Neuronal stem cell (in vitro differentiated cells): ENCODE measurements at regions not wholly inside any gene's neighbourhood (a gene's known extent, or its start where the extent isn't known, plus 50 kb on each side); places are given as distances from the start of the nearest gene placed in this dataset.

Source experiments
- DNase-seq: peaks from one replicate; pipeline ENCODE4 v3.0.0-alpha.2; 2013; ENCODE audit warnings: low spot score
- H2AFZ ChIP-seq: one replicate; pipeline ENCODE4 v1.6.1; 2013; ENCODE audit warnings: mild to moderate bottlenecking, low read length, inconsistent platforms
- H2AK5ac ChIP-seq: 2 replicates; pipeline ENCODE4 v1.6.1; 2013; ENCODE audit warnings: low read depth, mild to moderate bottlenecking, inconsistent platforms, low read length, moderate library complexity, mixed read lengths
- H2BK120ac ChIP-seq: 2 replicates; pipeline ENCODE4 v1.6.1; 2013; ENCODE audit warnings: low read depth, mild to moderate bottlenecking, inconsistent platforms, low read length, moderate library complexity, mixed read lengths
- H2BK12ac ChIP-seq: one replicate; pipeline ENCODE4 v1.6.1; 2013; ENCODE audit warnings: low read length, inconsistent platforms
- H2BK15ac ChIP-seq: 2 replicates; pipeline ENCODE4 v1.6.1; 2013; ENCODE audit warnings: mild to moderate bottlenecking, low read length, inconsistent platforms, mixed read lengths
- H2BK5ac ChIP-seq: one replicate; pipeline ENCODE4 v1.6.1; 2013; ENCODE audit warnings: inconsistent platforms, mild to moderate bottlenecking, low read length, moderate library complexity
- H3K14ac ChIP-seq: one replicate; pipeline ENCODE4 v1.6.1; 2013; ENCODE audit warnings: low read length, inconsistent platforms
- H3K18ac ChIP-seq: 2 replicates; pipeline ENCODE4 v1.6.1; 2013; ENCODE audit warnings: low read length, inconsistent platforms
- H3K23ac ChIP-seq: 2 replicates; pipeline ENCODE4 v1.6.1; 2013; ENCODE audit warnings: low read depth, mild to moderate bottlenecking, mixed read lengths, low read length, inconsistent platforms; ENCODE audit not compliant: poor library complexity
- H3K27ac ChIP-seq: replicated peaks from 3 replicates; pipeline ENCODE4 v1.5.1; 2013; ENCODE audit warnings: low read length, inconsistent platforms
- H3K27me3 ChIP-seq, 3 experiments: 2 replicates each; pipeline ENCODE4 v1.6.1; 2013; ENCODE audit warnings: low read length in 3 of 3, mild to moderate bottlenecking in 2 of 3, inconsistent platforms in 1 of 3, low read depth in 1 of 3, mixed read lengths in 1 of 3, moderate library complexity in 1 of 3; ENCODE audit not compliant: control insufficient read depth in 3 of 3, insufficient read depth in 3 of 3
- H3K36me3 ChIP-seq, 2 donors: replicated peaks in 1 of 2; 2 replicates each; pipeline ENCODE4 v1.6.1; 2013; ENCODE audit warnings: low read length in 2 of 2; ENCODE audit not compliant: control insufficient read depth in 2 of 2, insufficient read depth in 2 of 2
- H3K4ac ChIP-seq: 2 replicates; pipeline ENCODE4 v1.6.1; 2013; ENCODE audit warnings: inconsistent platforms, mild to moderate bottlenecking, low read length, moderate library complexity
- H3K4me1 ChIP-seq, 2 donors: 1 replicate in 1 of 2; 2 replicates in 1 of 2; pipeline ENCODE4 v1.6.1; 2013; ENCODE audit warnings: low read length in 2 of 2, low read depth in 1 of 2; ENCODE audit not compliant: control insufficient read depth in 2 of 2, insufficient read depth in 1 of 2
- H3K4me2 ChIP-seq: one replicate; pipeline ENCODE4 v1.6.1; 2013; ENCODE audit warnings: mild to moderate bottlenecking, low read length, inconsistent platforms; ENCODE audit not compliant: insufficient read depth, poor library complexity, severe bottlenecking
- H3K4me3 ChIP-seq, 2 donors: 2 replicates each; pipeline ENCODE4 v1.5.1; 2013; ENCODE audit warnings: low read length in 2 of 2, mild to moderate bottlenecking in 2 of 2, inconsistent platforms in 1 of 2, moderate library complexity in 1 of 2
- H3K79me1 ChIP-seq: one replicate; pipeline ENCODE4 v1.6.1; 2013; ENCODE audit warnings: low read depth, mild to moderate bottlenecking, inconsistent platforms, low read length, moderate library complexity
- H3K9ac ChIP-seq: one replicate; pipeline ENCODE4 v1.6.1; 2013; ENCODE audit warnings: mild to moderate bottlenecking, low read depth, low read length, inconsistent platforms; ENCODE audit not compliant: poor library complexity
- H3K9me3 ChIP-seq, 2 donors: replicated peaks in 1 of 2; 2 replicates each; pipeline versions ENCODE3 to v1.6.1; 2013; ENCODE audit warnings: low read length in 2 of 2, mild to moderate bottlenecking in 2 of 2, inconsistent platforms in 1 of 2, low read depth in 1 of 2, mixed read lengths in 1 of 2, moderate library complexity in 1 of 2; ENCODE audit not compliant: control insufficient read depth in 2 of 2, insufficient read depth in 1 of 2
- H4K8ac ChIP-seq: one replicate; pipeline ENCODE4 v1.6.1; 2013; ENCODE audit warnings: low read depth, mild to moderate bottlenecking, inconsistent platforms, low read length, moderate library complexity
- H4K91ac ChIP-seq: one replicate; pipeline ENCODE4 v1.6.1; 2013; ENCODE audit warnings: low read length, low read depth, mild to moderate bottlenecking, inconsistent platforms; ENCODE audit not compliant: poor library complexity
- WGBS, 2 donors: extraction: QIAGEN DNeasy Blood & Tissue Kit; methylation state at CpG; one replicate each; pipeline ENCODE4 v1.1.7; 2013; ENCODE audit warnings: missing lambda C conversion rate in 2 of 2, mixed read lengths in 1 of 2; ENCODE audit not compliant: insufficient read length in 2 of 2, insufficient replicate concordance in 1 of 2; ENCODE audit errors: extremely low coverage in 2 of 2; 5-methylcytosine and 5-hydroxymethylcytosine counted together

GRCh38 chr3:775178-775880, 317.5 kb upstream of the CNTN6 start:
- no peak overlapping the region for H2BK15ac ChIP-seq
- no peak overlapping the region for H3K18ac ChIP-seq
- no peak overlapping the region for H2BK12ac ChIP-seq
- no peak overlapping the region for H2AFZ ChIP-seq
- no peak overlapping the region for H4K8ac ChIP-seq
- no peak overlapping the region for H2AK5ac ChIP-seq
- H2BK5ac ChIP-seq = no peak overlapping the region
- H3K27ac ChIP-seq = no peak overlapping the region
- H3K14ac ChIP-seq = no peak overlapping the region
- H3K4ac ChIP-seq = no peak overlapping the region
- H3K9ac ChIP-seq = no peak overlapping the region
- H3K4me1 ChIP-seq = no peaks in the 10 kb centered on the region
- no peak overlapping the region for H2BK120ac ChIP-seq
- H3K4me3 ChIP-seq = no peak overlapping the region
- no peaks in the 10 kb centered on the region for H3K27me3 ChIP-seq
- no peaks in the 10 kb centered on the region for H3K79me1 ChIP-seq
- no peaks in the 10 kb centered on the region for H3K9me3 ChIP-seq
- WGBS, 2 donors = no CpG with 5 or more reads among the region's 6 CpGs
- H3K23ac ChIP-seq = no peak overlapping the region
- no peak overlapping the region for H4K91ac ChIP-seq
- DNase-seq = no peak
- no peak overlapping the region for H3K4me2 ChIP-seq
- no peaks in the 10 kb centered on the region for H3K36me3 ChIP-seq

GRCh38 chr3:780505-780904, 312.3 kb upstream of the CNTN6 start:
- no peak for DNase-seq
- H2AK5ac ChIP-seq = no peak overlapping the region

GRCh38 chr3:791442-791841, 301.4 kb upstream of the CNTN6 start:
- Histone ChIP-seq H3K23ac (no peak overlapping the region), H3K27ac (no peak overlapping the region), H3K4ac (no peak overlapping the region), H2BK15ac (no peak overlapping the region), H4K8ac (no peak overlapping the region), H3K36me3 (no peaks in the 10 kb centered on the region), H2AFZ (no peak overlapping the region), H3K9ac (no peak overlapping the region), H3K4me1 (no peaks in the 10 kb centered on the region), H4K91ac (no peak overlapping the region), H2BK12ac (no peak overlapping the region), H3K9me3 (no peaks in the 10 kb centered on the region), H2BK5ac (no peak overlapping the region), H3K27me3 (no peaks in the 10 kb centered on the region), H3K79me1 (no peaks in the 10 kb centered on the region), H3K18ac (no peak overlapping the region), H2AK5ac (no peak overlapping the region), H3K4me3 (no peak overlapping the region), H3K4me2 (no peak overlapping the region), H3K14ac (no peak overlapping the region), H2BK120ac (no peak overlapping the region)
- no peak for DNase-seq
- WGBS, 2 donors = no CpG with 5 or more reads among the region's 5 CpGs

More at GRCh38 chr3:780505-780904, 312.3 kb upstream of the CNTN6 start:
- Histone ChIP-seq H3K27ac (no peak overlapping the region), H3K23ac (no peak overlapping the region), H3K4me2 (no peak overlapping the region), H2AFZ (no peak overlapping the region), H2BK5ac (no peak overlapping the region), H3K4me3 (no peak overlapping the region), H3K4ac (no peak overlapping the region), H2BK12ac (no peak overlapping the region), H3K4me1 (no peaks in the 10 kb centered on the region), H3K36me3 (no peaks in the 10 kb centered on the region), H2BK120ac (no peak overlapping the region), H3K14ac (no peak overlapping the region), H3K18ac (no peak overlapping the region), H4K8ac (no peak overlapping the region), H3K79me1 (no peaks in the 10 kb centered on the region), H4K91ac (no peak overlapping the region), H3K27me3 (no peaks in the 10 kb centered on the region), H3K9me3 (no peaks in the 10 kb centered on the region), H2BK15ac (no peak overlapping the region), H3K9ac (no peak overlapping the region)
- no CpG with 5 or more reads among the region's 3 CpGs for WGBS, 2 donors

- Histone ChIP-seq H4K8ac (no peak overlapping the region), H4K91ac (no peak overlapping the region), H3K9me3 (no peaks in the 10 kb centered on the region), H3K36me3 (no peaks in the 10 kb centered on the region), H2BK12ac (no peak overlapping the region), H3K23ac (no peak overlapping the region), H2BK120ac (no peak overlapping the region), H3K14ac (no peak overlapping the region), H3K4me3 (no peak overlapping the region), H2BK15ac (no peak overlapping the region), H2AK5ac (no peak overlapping the region), H3K4ac (no peak overlapping the region), H3K18ac (no peak overlapping the region), H3K79me1 (no peaks in the 10 kb centered on the region), H3K27ac (no peak overlapping the region), H2AFZ (peak overlapping the region; percentile 9), H3K4me2 (no peak overlapping the region), H3K4me1 (no peaks in the 10 kb centered on the region), H3K9ac (no peak overlapping the region), H3K27me3 (no peaks in the 10 kb centered on the region), H2BK5ac (no peak overlapping the region)
- no CpG with 5 or more reads among the region's 8 CpGs for WGBS, 2 donors
- no peak for DNase-seq
These were observed 300.2 kb upstream of the CNTN6 start for GRCh38 chr3:792630-793029.
